ENCODE measurements at regions not wholly inside any gene's neighbourhood (a gene's known extent, or its start where the extent isn't known, plus 50 kb on each side); places are given as distances from the start of the nearest gene placed in this dataset.

GRCh38 chr10:44821290-44821689 lies 89.8 kb upstream of the TMEM72 start:
- DNase-seq (ENCODE audit: low read depth in 2 of 2) = no peak
- TF ChIP-seq EZH2 (IDR thresholded peaks at IDR 0.05; ENCODE audit: low read length, missing control alignments) (no peak), CTCF (conservative IDR thresholded peaks at IDR 0.05 in 1 of 2, IDR thresholded peaks at IDR 0.05 in 1 of 2; ENCODE audit: low read depth in 1 of 2, low read length in 2 of 2) (no peak)
- H3K79me2 ChIP-seq (ENCODE audit: control insufficient read depth, insufficient read depth, low read length) = no peaks in the 10 kb centered on the region
- H2AFZ ChIP-seq (ENCODE audit: low read length) = no peak overlapping the region
- H3K27ac ChIP-seq (ENCODE audit: insufficient read depth, low read length) = no peak overlapping the region
- no peaks in the 10 kb centered on the region for H3K9me3 ChIP-seq (ENCODE audit: control insufficient read depth, insufficient read depth, low read depth, low read length)
- no peaks in the 10 kb centered on the region for H3K4me1 ChIP-seq (ENCODE audit: control insufficient read depth, extremely low read depth, insufficient read depth, low read length)
- H3K9ac ChIP-seq (ENCODE audit: insufficient read depth, low read length) = no peak overlapping the region
- no peak overlapping the region for H3K4me2 ChIP-seq (ENCODE audit: extremely low read depth, insufficient read depth, low read length)
- H3K4me3 ChIP-seq (replicated peaks in 1 of 4; ENCODE audit: control extremely low read depth in 1 of 4, insufficient read depth in 1 of 4, low read depth in 3 of 4, low read length in 4 of 4) = no peak overlapping the region
- H4K20me1 ChIP-seq (ENCODE audit: control insufficient read depth, extremely low read depth, insufficient read depth, low read length) = no peaks in the 10 kb centered on the region
- H3K36me3 ChIP-seq (ENCODE audit: control insufficient read depth, insufficient read depth, low read length) = no peaks in the 10 kb centered on the region
- no peaks in the 10 kb centered on the region for H3K27me3 ChIP-seq (ENCODE audit: control insufficient read depth, insufficient read depth, low read length)

- Histone ChIP-seq H3K4me2 (ENCODE audit: extremely low read depth, insufficient read depth, low read length) (no peak overlapping the region), H3K4me1 (ENCODE audit: control insufficient read depth, extremely low read depth, insufficient read depth, low read length) (no peaks in the 10 kb centered on the region), H4K20me1 (ENCODE audit: control insufficient read depth, extremely low read depth, insufficient read depth, low read length) (no peaks in the 10 kb centered on the region), H3K4me3 (replicated peaks in 1 of 4; ENCODE audit: control extremely low read depth in 1 of 4, insufficient read depth in 1 of 4, low read depth in 3 of 4, low read length in 4 of 4) (no peak overlapping the region), H3K27ac (ENCODE audit: insufficient read depth, low read length) (no peak overlapping the region), H3K79me2 (ENCODE audit: control insufficient read depth, insufficient read depth, low read length) (no peaks in the 10 kb centered on the region), H3K9me3 (ENCODE audit: control insufficient read depth, insufficient read depth, low read depth, low read length) (no peaks in the 10 kb centered on the region), H3K27me3 (ENCODE audit: control insufficient read depth, insufficient read depth, low read length) (no peaks in the 10 kb centered on the region), H3K36me3 (ENCODE audit: control insufficient read depth, insufficient read depth, low read length) (no peaks in the 10 kb centered on the region), H2AFZ (ENCODE audit: low read length) (no peak overlapping the region), H3K9ac (ENCODE audit: insufficient read depth, low read length) (no peak overlapping the region)
- TF ChIP-seq CTCF (conservative IDR thresholded peaks at IDR 0.05 in 1 of 2, IDR thresholded peaks at IDR 0.05 in 1 of 2; ENCODE audit: low read depth in 1 of 2, low read length in 2 of 2) (no peak), EZH2 (IDR thresholded peaks at IDR 0.05; ENCODE audit: low read length, missing control alignments) (no peak)
- no peak for DNase-seq (ENCODE audit: low read depth in 2 of 2)
Observed at GRCh38 chr10:44822349-44822748, 88.8 kb upstream of the TMEM72 start.

GRCh38 chr10:44822966-44823365 lies 88.2 kb upstream of the TMEM72 start:
- no peak overlapping the region for H3K4me3 ChIP-seq (replicated peaks in 1 of 4; ENCODE audit: control extremely low read depth in 1 of 4, insufficient read depth in 1 of 4, low read depth in 3 of 4, low read length in 4 of 4)
- DNase-seq (ENCODE audit: low read depth in 2 of 2) = no peak
- H3K9me3 ChIP-seq (ENCODE audit: control insufficient read depth, insufficient read depth, low read depth, low read length) = no peaks in the 10 kb centered on the region
- no peak overlapping the region for H3K27ac ChIP-seq (ENCODE audit: insufficient read depth, low read length)
- TF ChIP-seq CTCF (conservative IDR thresholded peaks at IDR 0.05 in 1 of 2, IDR thresholded peaks at IDR 0.05 in 1 of 2; ENCODE audit: low read depth in 1 of 2, low read length in 2 of 2) (no peak), EZH2 (IDR thresholded peaks at IDR 0.05; ENCODE audit: low read length, missing control alignments) (no peak)
- H3K4me1 ChIP-seq (ENCODE audit: control insufficient read depth, extremely low read depth, insufficient read depth, low read length) = no peaks in the 10 kb centered on the region
- H4K20me1 ChIP-seq (ENCODE audit: control insufficient read depth, extremely low read depth, insufficient read depth, low read length) = no peaks in the 10 kb centered on the region
- H3K4me2 ChIP-seq (ENCODE audit: extremely low read depth, insufficient read depth, low read length) = no peak overlapping the region
- H3K27me3 ChIP-seq (ENCODE audit: control insufficient read depth, insufficient read depth, low read length) = no peaks in the 10 kb centered on the region
- H2AFZ ChIP-seq (ENCODE audit: low read length) = no peak overlapping the region
- H3K9ac ChIP-seq (ENCODE audit: insufficient read depth, low read length) = no peak overlapping the region
- H3K36me3 ChIP-seq (ENCODE audit: control insufficient read depth, insufficient read depth, low read length) = no peaks in the 10 kb centered on the region
- no peaks in the 10 kb centered on the region for H3K79me2 ChIP-seq (ENCODE audit: control insufficient read depth, insufficient read depth, low read length)
